ENCODE measurements at regions not wholly inside any gene's neighbourhood (a gene's known extent, or its start where the extent isn't known, plus 50 kb on each side); places are given as distances from the start of the nearest gene placed in this dataset.

GRCh38 chr16:66260522-66261254 lies 105.8 kb upstream of the CDH5 start (continued):
- TF ChIP-seq SP2 (IDR thresholded peaks at IDR 0.05; ENCODE audit: low read length) (no peak), TCF12 (IDR thresholded peaks at IDR 0.05; ENCODE audit: low read depth, low read length) (no peak), SAP30 (IDR thresholded peaks at IDR 0.05; ENCODE audit: insufficient read depth, insufficient replicate concordance, low read length) (no peak), CHD1 (IDR thresholded peaks at IDR 0.05; ENCODE audit: low read depth, low read length) (no peak), GABPA (IDR thresholded peaks at IDR 0.05; ENCODE audit: borderline replicate concordance, insufficient read depth, low read length) (no peak), CEBPB (IDR thresholded peaks at IDR 0.05; ENCODE audit: low read depth, low read length) (no peak)

Data from H1 (cell line).